ENCODE measurements at regions not wholly inside any gene's neighbourhood (a gene's known extent, or its start where the extent isn't known, plus 50 kb on each side); places are given as distances from the start of the nearest gene placed in this dataset.

DNA sequence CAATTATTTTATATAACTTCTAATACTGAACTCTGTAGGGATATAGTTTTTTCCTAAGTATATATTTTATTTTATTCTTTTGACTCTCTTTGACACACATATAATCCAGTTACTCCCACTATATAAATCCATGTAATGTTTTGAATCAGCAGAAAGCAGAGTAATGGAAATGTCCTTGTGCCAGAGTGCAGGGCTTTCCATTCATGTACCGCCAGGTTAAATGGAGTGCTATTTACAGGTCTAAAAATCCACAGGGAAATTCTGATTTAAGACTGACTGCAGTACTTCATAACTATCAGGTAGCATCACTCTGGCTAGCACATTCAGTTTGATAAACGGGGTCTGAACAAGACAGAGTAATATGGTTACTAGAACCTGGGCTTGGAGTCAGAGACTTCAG, 626.8 kb downstream of the COL12A1 start:
- no peaks in the 10 kb centered on the region for H3K36me3 ChIP-seq
- no peaks in the 10 kb centered on the region for H3K4me1 ChIP-seq
- no peaks in the 10 kb centered on the region for H3K27me3 ChIP-seq
- H3K4me3 ChIP-seq: no peak overlapping the region
- DNase-seq: no peak
- intact Hi-C loops (cut with DNase I; ENCODE audit: low total_unique reads): no loop called here
- H3K9me3 ChIP-seq: no peaks in the 10 kb centered on the region
- H3K27ac ChIP-seq: no peak overlapping the region
- TF ChIP-seq CTCF (IDR thresholded peaks at IDR 0.05): no peak
- TF ChIP-seq POLR2A (IDR thresholded peaks at IDR 0.05): no peak

DNA sequence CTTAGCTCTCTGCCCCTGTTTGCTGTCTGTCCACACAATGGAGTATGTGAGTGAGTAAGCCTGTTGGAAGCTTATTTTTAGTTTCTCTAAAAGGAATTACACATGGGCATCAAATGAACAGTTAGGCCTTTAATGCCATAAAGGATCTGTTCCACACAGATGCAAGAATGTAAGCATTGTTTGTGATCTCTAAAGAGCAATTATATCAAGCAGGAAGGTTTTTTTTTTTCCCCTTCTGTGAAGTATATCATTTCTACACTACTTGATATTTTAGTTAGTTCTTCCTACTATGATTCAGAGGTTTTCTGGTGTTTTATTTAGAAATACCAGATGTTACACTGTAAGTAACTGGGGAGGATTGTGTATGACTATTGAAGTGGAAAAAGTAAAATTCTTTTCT, 627.5 kb downstream of the COL12A1 start:
- TF ChIP-seq CTCF (IDR thresholded peaks at IDR 0.05) (no peak), POLR2A (IDR thresholded peaks at IDR 0.05) (no peak)
- Histone ChIP-seq H3K4me1 (no peaks in the 10 kb centered on the region), H3K9me3 (no peaks in the 10 kb centered on the region), H3K27me3 (no peaks in the 10 kb centered on the region), H3K36me3 (no peaks in the 10 kb centered on the region), H3K4me3 (no peak overlapping the region), H3K27ac (peak overlapping the region; percentile 22 to 23)
- intact Hi-C loops (cut with DNase I; ENCODE audit: low total_unique reads): no loop called here
- no peak for DNase-seq

DNA sequence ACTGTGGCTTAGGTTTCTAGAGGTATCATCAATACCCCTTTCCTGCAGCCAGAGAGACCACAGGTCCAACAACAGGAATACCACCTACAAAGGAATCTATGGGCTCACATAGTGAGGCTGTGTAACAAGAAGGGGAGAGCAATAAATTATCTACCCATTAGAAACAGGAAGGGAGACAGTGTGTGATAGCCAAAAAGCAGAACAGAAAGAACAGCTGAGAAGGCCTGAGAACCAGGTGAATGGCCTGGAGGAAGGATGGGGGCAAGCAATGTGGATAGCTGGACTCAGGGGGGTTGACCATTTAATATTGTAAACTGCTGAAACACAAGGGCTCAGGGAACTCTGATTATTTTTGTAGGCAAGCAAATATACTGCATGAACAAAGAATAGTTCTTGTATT, 628.2 kb downstream of the COL12A1 start:
- no peak for DNase-seq
- Histone ChIP-seq H3K27me3 (no peaks in the 10 kb centered on the region), H3K4me3 (no peak overlapping the region), H3K36me3 (no peaks in the 10 kb centered on the region), H3K27ac (peak overlapping the region in 1 of 2 donors; percentile 22), H3K9me3 (no peaks in the 10 kb centered on the region), H3K4me1 (no peaks in the 10 kb centered on the region)
- intact Hi-C loops (cut with DNase I; ENCODE audit: low total_unique reads): no loop called here
- no peak for TF ChIP-seq CTCF (IDR thresholded peaks at IDR 0.05)
- no peak for TF ChIP-seq POLR2A (IDR thresholded peaks at IDR 0.05)

GRCh38 chr6:74574794-74575193, 631.1 kb downstream of the COL12A1 start:
- TF ChIP-seq CTCF (IDR thresholded peaks at IDR 0.05) (peak in 2 of 4 experiments; percentile 22 to 26), POLR2A (IDR thresholded peaks at IDR 0.05) (no peak)
- H3K4me1 ChIP-seq: no peaks in the 10 kb centered on the region
- intact Hi-C loops (cut with DNase I; ENCODE audit: low total_unique reads): no loop called here
- H3K9me3 ChIP-seq: no peaks in the 10 kb centered on the region
- no peak overlapping the region for H3K4me3 ChIP-seq
- DNase-seq: no peak
- no peaks in the 10 kb centered on the region for H3K27me3 ChIP-seq
- no peak overlapping the region for H3K27ac ChIP-seq
- no peaks in the 10 kb centered on the region for H3K36me3 ChIP-seq

DNA sequence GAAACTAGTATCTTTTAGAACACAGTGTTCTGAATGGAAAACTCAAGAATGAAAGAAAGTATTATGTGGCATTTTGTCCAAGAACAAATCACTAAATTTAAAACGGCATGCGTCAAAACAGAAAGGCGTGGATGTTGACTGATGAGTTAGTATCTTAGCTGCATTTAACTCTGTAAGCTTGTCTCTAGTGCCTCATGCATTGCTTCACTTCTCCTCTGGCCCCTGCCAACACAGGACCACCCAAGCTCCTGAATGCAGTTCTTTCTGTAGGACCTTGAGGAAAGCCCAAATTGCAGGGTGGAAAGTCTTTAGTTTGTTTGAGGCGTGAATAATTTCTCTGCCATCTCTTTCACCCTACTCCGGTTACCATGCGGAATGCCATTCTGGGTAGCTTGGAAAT, 632.2 kb downstream of the COL12A1 start:
- Histone ChIP-seq H3K27me3 (no peaks in the 10 kb centered on the region), H3K36me3 (no peaks in the 10 kb centered on the region), H3K9me3 (no peaks in the 10 kb centered on the region), H3K4me1 (no peaks in the 10 kb centered on the region), H3K4me3 (no peak overlapping the region), H3K27ac (no peak overlapping the region)
- TF ChIP-seq POLR2A (IDR thresholded peaks at IDR 0.05) (no peak), CTCF (IDR thresholded peaks at IDR 0.05) (no peak)
- no peak for DNase-seq
- intact Hi-C loops (cut with DNase I; ENCODE audit: low total_unique reads): no loop called here

Data from uterus (tissue), 3 donors.